Astrocyte of the cerebellum (primary cell): ENCODE measurements at regions not wholly inside any gene's neighbourhood (a gene's known extent, or its start where the extent isn't known, plus 50 kb on each side); places are given as distances from the start of the nearest gene placed in this dataset.

Source experiments
- DNase-seq: peaks from one replicate; pipeline ENCODE4 v3.0.0-alpha.2; 2011; ENCODE audit warnings: low read depth
- H3K4me3 ChIP-seq: 2 replicates; pipeline ENCODE4 v1.5.1; 2011; ENCODE audit warnings: mild to moderate bottlenecking, low read depth, low read length, moderate library complexity
- in situ Hi-C: cut with HindIII; loops from 2 replicates; pipeline ENCODE4 v1.10.0; 2017; ENCODE audit warnings: low sequenced_read_pairs
- TF ChIP-seq, protein P1 (sequence below): IDR thresholded peaks from 2 replicates; pipeline ENCODE4 v1.5.1; 2012; ENCODE audit warnings: low read length, low read depth, moderate library complexity, mild to moderate bottlenecking; ENCODE audit errors: missing control alignments

- DNase-seq = no peak
- H3K4me3 ChIP-seq = no peak overlapping the region
- TF ChIP-seq, protein P1, sequence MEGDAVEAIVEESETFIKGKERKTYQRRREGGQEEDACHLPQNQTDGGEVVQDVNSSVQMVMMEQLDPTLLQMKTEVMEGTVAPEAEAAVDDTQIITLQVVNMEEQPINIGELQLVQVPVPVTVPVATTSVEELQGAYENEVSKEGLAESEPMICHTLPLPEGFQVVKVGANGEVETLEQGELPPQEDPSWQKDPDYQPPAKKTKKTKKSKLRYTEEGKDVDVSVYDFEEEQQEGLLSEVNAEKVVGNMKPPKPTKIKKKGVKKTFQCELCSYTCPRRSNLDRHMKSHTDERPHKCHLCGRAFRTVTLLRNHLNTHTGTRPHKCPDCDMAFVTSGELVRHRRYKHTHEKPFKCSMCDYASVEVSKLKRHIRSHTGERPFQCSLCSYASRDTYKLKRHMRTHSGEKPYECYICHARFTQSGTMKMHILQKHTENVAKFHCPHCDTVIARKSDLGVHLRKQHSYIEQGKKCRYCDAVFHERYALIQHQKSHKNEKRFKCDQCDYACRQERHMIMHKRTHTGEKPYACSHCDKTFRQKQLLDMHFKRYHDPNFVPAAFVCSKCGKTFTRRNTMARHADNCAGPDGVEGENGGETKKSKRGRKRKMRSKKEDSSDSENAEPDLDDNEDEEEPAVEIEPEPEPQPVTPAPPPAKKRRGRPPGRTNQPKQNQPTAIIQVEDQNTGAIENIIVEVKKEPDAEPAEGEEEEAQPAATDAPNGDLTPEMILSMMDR = no peak
- in situ Hi-C loops = no loop called here
Observed at GRCh38 chr10:105925045-105925785, 1239.3 kb downstream of the SORCS1 start.

DNA sequence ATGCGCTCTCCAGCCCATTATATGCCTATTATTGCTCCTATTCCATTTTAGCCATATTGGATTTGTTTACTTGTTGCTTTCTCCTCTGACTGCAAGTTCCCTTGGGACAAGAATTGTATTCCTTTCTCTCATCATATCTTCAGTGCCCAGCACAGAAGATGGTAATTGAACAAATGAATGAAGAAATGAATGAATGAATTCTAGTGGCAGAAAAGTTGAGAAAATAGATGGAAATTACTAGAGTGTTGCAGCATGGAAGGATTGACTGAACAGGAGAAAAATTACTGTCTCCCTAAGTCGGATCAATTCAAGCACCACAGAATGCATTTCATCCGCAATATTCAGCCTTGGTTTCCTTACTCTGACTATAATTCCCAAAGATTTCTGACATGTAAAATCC, 1243.2 kb downstream of the SORCS1 start:
- in situ Hi-C loops = no loop called here
- H3K4me3 ChIP-seq = no peak overlapping the region
- DNase-seq = no peak
- TF ChIP-seq, protein P1 = no peak

- H3K4me3 ChIP-seq = no peak overlapping the region
- DNase-seq = no peak
- in situ Hi-C loops = no loop called here
- TF ChIP-seq, protein P1 = no peak
Observed at GRCh38 chr10:105914432-105914831, 1250.1 kb downstream of the SORCS1 start.

GRCh38 chr10:105908701-105909100, 1255.8 kb downstream of the SORCS1 start:
- H3K4me3 ChIP-seq = no peak overlapping the region
- in situ Hi-C loops = no loop called here
- TF ChIP-seq, protein P1 = no peak
- no peak for DNase-seq

- TF ChIP-seq, protein P1 = no peak
- no peak overlapping the region for H3K4me3 ChIP-seq
- in situ Hi-C loops = no loop called here
- DNase-seq = no peak
Observed at GRCh38 chr10:105885495-105885894, 1244.4 kb downstream of the SORCS3 start.

- DNase-seq = no peak
- in situ Hi-C loops = no loop called here
- H3K4me3 ChIP-seq = no peak overlapping the region
- TF ChIP-seq, protein P1 = no peak
Observed at GRCh38 chr10:105879401-105879800, 1238.3 kb downstream of the SORCS3 start.

DNA sequence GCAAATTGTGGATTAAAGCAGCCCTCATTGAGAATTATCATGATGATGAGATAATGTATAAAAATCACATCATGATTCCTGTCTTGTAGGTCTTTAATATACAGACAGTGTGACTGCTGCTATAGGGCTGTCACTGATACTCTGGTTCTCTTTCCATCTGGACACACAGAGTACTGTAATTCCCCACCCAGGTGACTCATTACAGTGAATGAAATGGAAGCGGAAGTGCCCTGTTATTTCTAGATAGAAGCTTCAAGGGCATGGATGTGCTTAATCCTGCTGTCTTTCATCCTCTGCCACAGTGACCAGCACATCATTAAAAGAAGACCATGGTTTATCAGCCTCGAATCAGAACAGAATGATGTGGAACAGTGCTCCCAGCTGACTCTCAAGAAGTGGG, 1234.0 kb downstream of the SORCS3 start:
- in situ Hi-C loops = no loop called here
- TF ChIP-seq, protein P1 = no peak
- no peak overlapping the region for H3K4me3 ChIP-seq
- DNase-seq = no peak
